Pons (tissue), 1 donor: ENCODE measurements at regions not wholly inside any gene's neighbourhood (a gene's known extent, or its start where the extent isn't known, plus 50 kb on each side); places are given as distances from the start of the nearest gene placed in this dataset.

Source experiments
- DNase-seq: peaks from one replicate; pipeline ENCODE4 v3.0.0-alpha.2; 2016; ENCODE audit warnings: low spot score

- no peak for DNase-seq
Measured at GRCh38 chr10:52688899-52689298, 83.7 kb downstream of the MBL2 start.

GRCh38 chr10:52696232-52696631 is 76.4 kb downstream of the MBL2 start:
- no peak for DNase-seq

- DNase-seq = no peak
Measured at GRCh38 chr10:52701647-52702046, 70.9 kb downstream of the MBL2 start.

- no peak for DNase-seq
Measured at GRCh38 chr10:52703451-52703850, 69.1 kb downstream of the MBL2 start.

GRCh38 chr10:52703898-52704297 is 68.7 kb downstream of the MBL2 start:
- DNase-seq = no peak

GRCh38 chr10:52706332-52707070 is 66.1 kb downstream of the MBL2 start:
- DNase-seq = no peak
